ENCODE measurements at regions not wholly inside any gene's neighbourhood (a gene's known extent, or its start where the extent isn't known, plus 50 kb on each side); places are given as distances from the start of the nearest gene placed in this dataset.
"Not testable (repeated sequence)": the region's sequence is repeated elsewhere in the genome, so short reads cannot be mapped to it uniquely, and the experiment has no call there.

- H3K4me3 ChIP-seq (ENCODE audit: low read depth, low read length): no peak overlapping the region
- no peak for DNase-seq (ENCODE audit: low read depth)
- no peak for TF ChIP-seq CTCF (IDR thresholded peaks at IDR 0.05; ENCODE audit: low read depth, low read length, missing control alignments)
Measured at GRCh38 chr12:114025935-114026334, 59.8 kb upstream of the RBM19 start.

GRCh38 chr12:114022081-114022480 is 56.0 kb upstream of the RBM19 start:
- not testable (repeated sequence) for DNase-seq (ENCODE audit: low read depth); H3K4me3 ChIP-seq (ENCODE audit: low read depth, low read length)

GRCh38 chr12:114018669-114019068 is 52.5 kb upstream of the RBM19 start:
- DNase-seq (ENCODE audit: low read depth): no peak
- no peak overlapping the region for H3K4me3 ChIP-seq (ENCODE audit: low read depth, low read length)
- no peak for TF ChIP-seq CTCF (IDR thresholded peaks at IDR 0.05; ENCODE audit: low read depth, low read length, missing control alignments)
